ENCODE measurements at regions not wholly inside any gene's neighbourhood (a gene's known extent, or its start where the extent isn't known, plus 50 kb on each side); places are given as distances from the start of the nearest gene placed in this dataset.

GRCh38 chr6:8203337-8203736 is 101.0 kb upstream of the EEF1E1 start:
- H3K4me1 ChIP-seq (ENCODE audit: control insufficient read depth in 5 of 5, insufficient read depth in 5 of 5, low read length in 5 of 5) = no peaks in the 10 kb centered on the region
- DNase-seq (no peak), ATAC-seq (ENCODE audit: insufficient read depth, low FRiP score) (no peak)
- no peak overlapping the region for H3K4me3 ChIP-seq
- TF ChIP-seq CTCF (IDR thresholded peaks at IDR 0.05; ENCODE audit: control extremely low read depth, extremely low read depth) = no peak
- no peaks in the 10 kb centered on the region for H3K36me3 ChIP-seq (ENCODE audit: control insufficient read depth in 4 of 4, insufficient read depth in 4 of 4, low read length in 4 of 4)
- no peak overlapping the region for H3K9ac ChIP-seq (ENCODE audit: insufficient read depth in 1 of 2, low read length in 2 of 2)
- no peaks in the 10 kb centered on the region for H3K9me3 ChIP-seq (ENCODE audit: control insufficient read depth in 4 of 4, insufficient read depth in 3 of 4, low read length in 3 of 4)
- H3K27ac ChIP-seq (ENCODE audit: low read depth in 1 of 2, low read length in 1 of 2) = no peak overlapping the region
- WGBS, 2 donors = 82 to 84% methylated on average over 5 of the region's 5 CpGs
- no peaks in the 10 kb centered on the region for H3K27me3 ChIP-seq (ENCODE audit: control insufficient read depth in 3 of 3, insufficient read depth in 3 of 3, low read length in 2 of 3)

GRCh38 chr6:8201679-8202078 is 99.3 kb upstream of the EEF1E1 start:
- H3K4me1 ChIP-seq (ENCODE audit: control insufficient read depth in 5 of 5, insufficient read depth in 5 of 5, low read length in 5 of 5) = no peaks in the 10 kb centered on the region
- no peaks in the 10 kb centered on the region for H3K36me3 ChIP-seq (ENCODE audit: control insufficient read depth in 4 of 4, insufficient read depth in 4 of 4, low read length in 4 of 4)
- DNase-seq (no peak), ATAC-seq (ENCODE audit: insufficient read depth, low FRiP score) (no peak)
- H3K9me3 ChIP-seq (ENCODE audit: control insufficient read depth in 4 of 4, insufficient read depth in 3 of 4, low read length in 3 of 4) = no peaks in the 10 kb centered on the region
- no peaks in the 10 kb centered on the region for H3K27me3 ChIP-seq (ENCODE audit: control insufficient read depth in 3 of 3, insufficient read depth in 3 of 3, low read length in 2 of 3)
- H3K4me3 ChIP-seq = no peak overlapping the region
- WGBS, 2 donors = 77 to 86% methylated on average over 5 of the region's 5 CpGs
- H3K27ac ChIP-seq (ENCODE audit: low read depth in 1 of 2, low read length in 1 of 2) = no peak overlapping the region
- no peak overlapping the region for H3K9ac ChIP-seq (ENCODE audit: insufficient read depth in 1 of 2, low read length in 2 of 2)
- no peak for TF ChIP-seq CTCF (IDR thresholded peaks at IDR 0.05; ENCODE audit: control extremely low read depth, extremely low read depth)

- no peaks in the 10 kb centered on the region for H3K36me3 ChIP-seq (ENCODE audit: control insufficient read depth in 4 of 4, insufficient read depth in 4 of 4, low read length in 4 of 4)
- ATAC-seq (ENCODE audit: insufficient read depth, low FRiP score) (no peak), DNase-seq (no peak)
- TF ChIP-seq CTCF (IDR thresholded peaks at IDR 0.05; ENCODE audit: control extremely low read depth, extremely low read depth) = no peak
- no peak overlapping the region for H3K4me3 ChIP-seq
- 80 to 84% methylated on average over 3 of the region's 3 CpGs for WGBS, 2 donors
- no peak overlapping the region for H3K9ac ChIP-seq (ENCODE audit: insufficient read depth in 1 of 2, low read length in 2 of 2)
- H3K9me3 ChIP-seq (ENCODE audit: control insufficient read depth in 4 of 4, insufficient read depth in 3 of 4, low read length in 3 of 4) = no peaks in the 10 kb centered on the region
- H3K27me3 ChIP-seq (ENCODE audit: control insufficient read depth in 3 of 3, insufficient read depth in 3 of 3, low read length in 2 of 3) = no peaks in the 10 kb centered on the region
- H3K4me1 ChIP-seq (ENCODE audit: control insufficient read depth in 5 of 5, insufficient read depth in 5 of 5, low read length in 5 of 5) = no peaks in the 10 kb centered on the region
- H3K27ac ChIP-seq (ENCODE audit: low read depth in 1 of 2, low read length in 1 of 2) = no peak overlapping the region
Observed at GRCh38 chr6:8200255-8200654, 97.9 kb upstream of the EEF1E1 start.

- H3K27me3 ChIP-seq (ENCODE audit: control insufficient read depth in 3 of 3, insufficient read depth in 3 of 3, low read length in 2 of 3) = no peaks in the 10 kb centered on the region
- H3K9ac ChIP-seq (ENCODE audit: insufficient read depth in 1 of 2, low read length in 2 of 2) = no peak overlapping the region
- ATAC-seq (ENCODE audit: insufficient read depth, low FRiP score) (no peak), DNase-seq (no peak)
- H3K4me1 ChIP-seq (ENCODE audit: control insufficient read depth in 5 of 5, insufficient read depth in 5 of 5, low read length in 5 of 5) = no peaks in the 10 kb centered on the region
- peaks cover 0 to 2% (median 0%) of the 10 kb centered on the region in 4 donors for H3K9me3 ChIP-seq (ENCODE audit: control insufficient read depth in 4 of 4, insufficient read depth in 3 of 4, low read length in 3 of 4)
- no peak overlapping the region for H3K27ac ChIP-seq (ENCODE audit: low read depth in 1 of 2, low read length in 1 of 2)
- H3K4me3 ChIP-seq = no peak overlapping the region
- no peaks in the 10 kb centered on the region for H3K36me3 ChIP-seq (ENCODE audit: control insufficient read depth in 4 of 4, insufficient read depth in 4 of 4, low read length in 4 of 4)
- no peak for TF ChIP-seq CTCF (IDR thresholded peaks at IDR 0.05; ENCODE audit: control extremely low read depth, extremely low read depth)
- WGBS, 2 donors = 62 to 85% methylated on average over 4 of the region's 4 CpGs
Observed at GRCh38 chr6:8195714-8196102, 93.4 kb upstream of the EEF1E1 start.

Data from lung (tissue), 11 donors.